HG03039 (cell line): ENCODE measurements at regions not wholly inside any gene's neighbourhood (a gene's known extent, or its start where the extent isn't known, plus 50 kb on each side); places are given as distances from the start of the nearest gene placed in this dataset.

Experiments
- ATAC-seq: cut with Tn5 transposase; IDR thresholded peaks from one replicate; pipeline ENCODE4 v1.9.1; 2021; ENCODE audit warnings: mild to moderate bottlenecking, moderate library complexity; ENCODE audit not compliant: unreplicated experiment

DNA sequence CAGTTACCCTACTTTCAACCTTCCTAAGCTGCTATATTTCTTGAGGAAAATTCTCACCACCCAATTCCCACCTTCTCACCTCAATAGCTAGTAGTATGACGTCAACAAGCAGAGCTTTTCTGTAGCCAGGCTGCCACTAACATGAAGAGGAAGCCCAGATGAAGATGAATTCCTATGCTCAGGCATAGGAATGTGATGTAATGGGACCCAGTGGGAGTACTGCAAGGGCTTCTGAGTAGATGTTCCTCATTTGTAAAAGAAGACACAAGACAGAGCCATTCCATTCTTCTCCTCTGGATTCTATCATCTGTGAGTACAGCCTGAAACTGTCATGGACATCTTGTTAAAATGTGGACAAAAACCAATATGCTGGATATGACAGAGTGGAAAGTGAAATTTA lies 81.6 kb upstream of the KLF3 start:
- ATAC-seq: no peak

DNA sequence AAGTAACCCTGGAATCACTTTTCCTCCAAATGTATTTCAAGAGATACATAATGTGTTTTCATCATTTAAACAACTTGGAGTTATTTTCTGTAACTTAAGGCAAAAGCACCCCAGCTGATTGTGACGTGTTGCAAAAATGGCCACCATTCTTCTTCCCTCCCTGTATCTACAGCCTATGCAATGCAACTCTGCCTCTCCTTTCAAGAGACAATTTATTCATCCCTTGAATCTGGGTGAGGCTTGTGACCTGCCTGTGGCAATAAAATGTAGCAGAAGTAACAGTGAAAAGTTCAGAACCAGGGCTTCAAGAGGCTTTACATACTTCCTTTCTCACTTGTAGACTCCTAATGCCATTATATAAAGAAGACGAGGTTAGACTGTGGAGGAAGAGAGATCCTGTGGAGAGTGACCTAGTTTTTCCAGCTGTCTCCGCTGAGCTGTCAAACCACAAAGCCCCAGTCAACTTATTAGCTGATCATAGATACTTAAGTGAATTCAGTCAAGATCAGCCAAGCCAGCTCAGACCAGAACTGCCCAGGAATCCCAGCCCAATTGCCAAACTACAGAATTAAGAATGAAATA lies 81.0 kb upstream of the KLF3 start:
- no peak for ATAC-seq

DNA sequence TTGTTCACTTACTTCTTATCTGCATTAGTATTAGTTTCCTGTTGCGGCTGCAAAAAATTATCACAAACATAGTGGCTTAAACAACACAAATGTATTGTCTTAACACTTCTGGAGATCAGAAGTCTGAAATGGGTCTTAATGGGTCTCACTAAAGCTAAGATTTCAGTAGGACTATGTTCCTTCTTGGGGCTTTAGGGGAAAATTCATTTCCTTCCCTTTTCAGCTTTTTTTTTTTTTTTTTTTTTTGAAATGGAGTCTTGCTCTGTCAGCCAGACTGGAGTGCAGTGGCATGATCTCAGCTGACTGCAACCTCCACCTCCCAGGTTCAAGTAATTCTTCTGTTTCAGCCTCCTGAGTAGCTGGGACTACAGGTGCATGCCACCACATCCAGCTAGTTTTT lies 78.1 kb upstream of the KLF3 start:
- no peak for ATAC-seq

DNA sequence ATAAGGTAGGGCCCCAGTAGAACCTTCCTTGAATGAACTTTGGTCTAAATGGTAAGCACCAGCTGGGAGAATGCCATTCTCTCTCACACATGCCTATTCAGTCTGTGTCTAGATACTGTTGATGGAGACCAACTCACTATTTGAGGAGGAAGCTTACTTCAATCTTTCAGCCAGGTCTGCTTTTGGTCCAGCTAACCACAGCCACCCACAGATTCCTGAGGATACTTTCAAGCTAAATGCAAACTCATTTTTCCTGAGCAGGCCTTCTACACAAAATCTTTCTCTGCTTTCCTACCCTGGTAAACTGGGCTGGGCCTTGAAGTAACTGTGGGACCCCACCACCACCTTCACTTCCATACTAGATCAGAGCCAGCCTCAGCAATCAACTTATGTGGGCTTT lies 76.9 kb upstream of the KLF3 start:
- no peak for ATAC-seq

DNA sequence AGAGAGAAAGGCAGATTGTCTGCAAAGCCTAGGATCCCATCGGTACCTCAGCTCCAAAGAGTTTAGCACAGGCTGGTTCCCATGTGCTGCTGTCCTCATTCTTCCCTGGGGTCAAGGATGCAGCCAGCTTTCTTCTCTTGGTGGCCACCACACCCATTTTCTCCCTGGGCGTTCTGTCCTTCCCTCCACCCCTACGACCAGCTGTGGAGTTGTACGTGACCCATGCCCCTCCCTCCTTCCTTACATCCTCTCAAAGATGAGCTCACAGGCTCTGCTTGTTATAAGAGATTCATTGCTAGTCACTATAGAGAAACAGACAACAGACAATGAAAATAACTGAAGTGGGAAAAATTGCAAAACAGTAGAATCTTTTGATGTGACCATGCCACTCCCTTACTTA lies 74.0 kb upstream of the KLF3 start:
- no peak for ATAC-seq

DNA sequence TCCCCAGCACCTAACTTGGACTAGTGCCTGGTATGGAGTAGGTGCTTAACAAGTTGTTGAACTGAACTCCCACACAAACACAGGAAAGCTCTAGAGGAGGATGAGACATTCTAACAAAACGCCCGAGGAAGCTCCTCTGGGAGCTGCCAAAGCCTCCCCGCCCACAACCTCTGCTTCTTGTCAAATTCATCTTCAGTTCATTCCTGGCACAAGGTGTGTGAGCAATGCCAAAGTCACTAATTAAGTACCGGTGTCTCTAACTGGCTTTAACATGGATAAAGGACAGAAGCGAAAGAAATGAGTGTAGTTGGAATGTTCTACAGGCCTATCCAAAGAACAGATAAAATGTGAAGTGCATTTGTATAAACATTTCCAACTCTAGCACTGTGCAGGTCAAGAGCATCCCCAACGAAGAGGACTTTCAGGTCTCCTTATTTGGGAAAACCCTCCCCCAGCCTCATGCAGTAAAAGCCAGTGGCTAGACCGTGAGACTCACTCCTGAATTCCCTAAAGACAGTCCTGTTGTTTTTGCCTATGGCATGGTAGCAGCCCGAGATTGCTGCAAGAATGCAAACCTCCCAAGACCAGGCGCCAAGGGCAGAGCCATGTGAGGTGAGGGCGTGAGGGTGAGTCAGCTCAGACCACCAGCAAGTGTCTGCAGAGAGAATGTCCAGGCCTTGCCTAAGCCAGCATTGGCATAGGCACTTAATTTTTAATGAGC lies 72.2 kb upstream of the KLF3 start:
- ATAC-seq: no peak

DNA sequence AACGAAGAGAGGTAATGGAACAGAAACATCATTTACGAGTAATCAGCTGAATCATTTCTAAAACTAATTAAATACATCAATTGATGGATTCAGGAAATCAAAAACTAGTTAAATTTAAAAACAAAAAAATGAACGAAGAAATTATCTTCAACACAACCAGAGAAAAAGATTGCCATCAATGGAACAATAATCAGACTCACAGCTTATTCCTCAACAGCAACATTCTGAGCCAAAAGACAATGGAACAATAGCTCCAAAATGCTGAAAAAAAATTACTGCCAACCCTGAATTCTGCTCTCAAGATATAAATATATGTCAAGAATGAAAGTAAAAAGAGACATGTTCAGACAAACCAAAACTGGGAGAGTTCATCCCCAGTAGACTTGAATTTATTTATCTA lies 65.5 kb upstream of the KLF3 start:
- no peak for ATAC-seq

DNA sequence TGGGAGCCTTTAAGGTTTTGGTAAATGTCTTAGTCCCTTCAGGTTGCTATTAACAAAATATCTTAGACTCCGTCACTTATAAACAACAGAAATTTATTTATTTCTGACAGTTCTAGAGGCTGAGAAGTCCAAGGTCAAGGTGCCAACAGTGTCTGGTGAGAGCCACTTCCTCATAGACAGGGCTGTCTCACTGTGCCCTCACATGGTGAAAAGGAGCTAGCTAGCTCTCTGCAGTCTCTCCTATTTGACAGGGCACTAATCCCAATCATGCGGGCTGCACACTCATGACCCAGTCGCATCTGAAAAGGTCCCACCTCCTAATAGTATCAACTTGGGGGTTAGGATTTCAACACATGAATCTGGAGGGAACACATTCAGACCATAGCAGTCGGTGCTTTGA lies 63.4 kb upstream of the KLF3 start:
- ATAC-seq: no peak

DNA sequence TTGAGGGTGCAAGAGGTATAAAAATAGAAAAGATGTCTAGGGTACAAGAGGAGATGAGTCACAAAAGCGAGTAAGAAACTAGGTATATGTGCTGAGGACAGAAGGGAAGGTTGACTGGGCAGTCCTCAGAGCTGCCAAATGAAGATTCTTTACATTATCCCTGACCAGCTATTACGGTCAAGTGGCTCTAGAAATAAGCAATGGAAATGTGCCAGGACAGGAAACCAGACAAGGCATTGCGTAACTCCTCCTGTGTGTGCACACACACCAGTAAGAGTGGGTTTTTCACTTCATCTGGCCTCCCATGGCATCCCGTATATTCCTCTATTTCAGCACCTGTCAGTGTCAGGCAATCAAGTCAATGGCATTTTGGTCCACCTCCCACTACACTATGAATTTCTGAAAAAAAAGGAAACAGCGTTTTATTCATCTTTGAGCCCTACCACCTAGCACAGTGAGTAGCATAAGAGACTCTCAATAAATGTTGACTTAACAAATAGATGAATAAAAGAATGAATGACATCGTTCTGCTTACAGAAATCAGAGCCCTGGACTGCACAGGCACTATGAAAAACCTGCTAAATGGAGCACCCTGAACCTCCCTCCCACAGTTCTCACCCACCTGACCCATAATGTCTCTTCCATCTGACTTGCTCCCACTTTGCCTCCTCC lies 62.6 kb upstream of the KLF3 start:
- ATAC-seq: no peak

DNA sequence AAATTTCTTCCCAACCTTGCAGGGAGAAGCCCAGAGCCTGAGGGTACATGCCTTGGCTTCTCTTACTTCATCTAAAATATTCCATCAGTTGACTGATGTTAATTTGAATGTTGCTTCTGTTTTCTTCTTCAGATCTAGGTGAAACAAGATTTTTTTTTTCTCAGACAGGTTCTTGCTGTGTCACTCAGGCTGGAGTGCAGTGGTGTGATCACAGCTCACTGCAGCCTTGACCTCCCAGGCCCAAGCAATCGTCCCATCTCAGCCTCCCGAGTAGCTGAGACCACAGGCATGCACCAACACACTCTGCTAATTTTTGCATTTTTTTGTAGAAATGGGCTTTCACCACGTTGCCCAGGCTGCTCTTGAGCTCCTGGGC lies 62.1 kb upstream of the KLF3 start:
- no peak for ATAC-seq

DNA sequence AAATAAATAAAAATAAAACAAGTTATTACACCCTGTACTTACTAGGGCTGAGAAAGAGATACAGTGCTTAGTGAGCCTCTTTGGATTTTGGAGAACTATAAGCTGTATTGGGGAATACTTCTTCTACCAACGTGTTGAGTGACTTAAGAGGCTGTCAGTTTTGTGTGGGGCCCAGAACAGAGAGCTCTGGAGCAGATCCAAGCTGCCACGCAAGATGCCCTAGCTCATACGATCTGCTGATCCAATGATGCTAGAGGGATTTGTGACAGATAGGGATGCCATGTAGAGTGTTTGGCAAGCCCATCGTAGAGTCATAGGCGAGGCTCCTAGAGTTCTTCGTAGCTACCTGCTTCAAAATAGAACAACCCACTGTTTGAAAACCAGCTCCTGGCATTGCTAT lies 60.3 kb upstream of the KLF3 start:
- ATAC-seq: no peak

DNA sequence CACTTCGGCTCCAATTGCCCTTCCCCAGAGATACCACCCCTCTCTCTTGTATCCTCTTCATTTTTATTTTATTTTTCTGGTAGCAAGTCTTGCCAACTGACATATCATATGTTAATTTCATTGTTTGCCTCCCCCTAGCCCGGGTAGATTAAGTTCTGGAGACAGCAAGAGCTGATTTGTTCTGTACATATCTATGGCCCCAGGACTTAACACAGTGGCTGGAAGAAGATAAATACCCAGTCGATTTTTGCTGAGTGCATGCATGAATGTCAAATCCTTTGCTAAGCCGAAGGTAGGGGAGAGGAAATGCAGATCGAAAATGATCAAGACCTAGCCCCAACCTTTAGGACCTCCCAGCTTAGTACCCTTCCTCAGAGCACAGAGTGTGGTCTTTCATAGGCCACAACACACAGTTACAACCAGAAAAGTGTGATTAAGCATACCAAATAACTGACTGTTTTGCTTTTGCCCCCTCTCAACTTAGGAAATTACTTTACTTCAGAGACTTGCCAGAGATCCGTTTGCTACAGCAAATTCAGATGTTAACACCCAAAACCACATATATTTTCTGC lies 58.7 kb upstream of the KLF3 start:
- no peak for ATAC-seq

DNA sequence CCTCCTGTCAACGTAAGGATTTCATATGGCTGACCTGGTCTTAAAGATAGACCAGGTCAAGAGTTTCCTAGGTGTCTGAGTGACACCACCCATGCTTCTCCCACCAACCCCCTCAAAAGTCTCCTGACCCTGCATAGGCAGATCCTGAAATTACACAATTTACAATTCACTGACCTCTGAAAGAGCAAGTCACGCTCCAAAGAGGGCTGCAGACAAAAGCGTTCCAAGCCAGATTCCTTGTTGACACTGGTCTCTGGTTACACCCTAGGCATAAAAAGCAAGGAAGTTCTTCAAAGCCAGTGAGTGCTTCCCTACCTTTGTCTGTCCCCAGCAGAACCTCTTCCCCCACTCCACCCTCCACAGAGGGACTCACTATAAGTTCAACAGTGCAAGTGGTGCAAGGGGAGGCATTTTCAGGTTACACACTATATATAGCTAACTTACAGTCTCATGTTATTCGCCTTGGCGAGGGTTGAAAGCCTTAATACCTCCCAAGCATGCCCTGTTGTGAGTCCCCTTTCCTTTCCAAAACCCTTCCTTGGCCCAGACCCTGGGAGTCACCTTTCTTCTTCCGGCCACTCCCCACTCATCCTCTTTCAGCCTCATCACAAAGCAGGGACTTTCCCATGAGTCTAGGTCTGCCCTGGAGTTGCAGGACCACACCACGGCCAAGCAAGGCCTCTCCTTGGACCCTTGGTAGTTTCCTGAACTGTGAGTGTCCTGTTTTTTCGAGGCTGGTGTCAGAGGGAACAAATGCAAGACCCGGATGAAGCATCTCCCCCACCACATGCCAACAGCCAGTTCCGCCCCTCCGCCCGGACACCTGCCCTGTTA lies 58.0 kb upstream of the KLF3 start:
- no peak for ATAC-seq

DNA sequence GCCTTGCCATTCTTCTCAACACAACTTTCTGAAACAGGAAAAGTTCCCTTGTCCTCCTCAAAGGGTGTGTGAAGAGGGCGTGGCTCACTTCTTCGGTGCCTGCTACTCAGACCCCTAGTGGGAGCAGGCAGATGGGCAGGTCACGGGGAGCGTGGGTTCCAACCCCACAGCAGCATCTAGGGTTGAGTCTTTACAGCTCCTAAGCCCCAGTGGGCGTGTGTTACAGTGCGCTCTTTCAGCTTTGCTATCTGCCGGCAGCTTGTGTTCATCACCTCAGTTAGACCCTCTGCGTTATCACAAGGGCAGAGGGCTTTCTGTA lies 57.5 kb upstream of the KLF3 start:
- ATAC-seq: no peak

DNA sequence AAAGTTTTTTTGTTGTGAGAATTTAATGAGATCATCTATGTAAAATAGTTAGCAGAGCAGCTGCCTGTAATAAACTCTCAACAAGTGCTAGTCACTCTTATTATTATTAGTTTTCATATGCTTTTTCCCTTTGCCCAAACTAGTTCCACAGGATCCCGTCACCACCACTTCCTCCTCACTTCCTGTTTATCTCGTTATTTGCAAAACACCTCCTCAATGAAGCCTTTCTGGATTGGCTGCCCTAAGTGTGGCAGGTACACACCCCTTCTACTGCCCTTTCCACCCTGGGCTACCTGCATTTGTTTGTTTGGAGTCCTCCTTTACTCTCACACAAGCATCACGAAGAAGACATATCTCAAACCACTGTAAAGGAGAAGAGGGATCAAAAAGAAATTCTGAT lies 54.4 kb upstream of the KLF3 start:
- no peak for ATAC-seq

DNA sequence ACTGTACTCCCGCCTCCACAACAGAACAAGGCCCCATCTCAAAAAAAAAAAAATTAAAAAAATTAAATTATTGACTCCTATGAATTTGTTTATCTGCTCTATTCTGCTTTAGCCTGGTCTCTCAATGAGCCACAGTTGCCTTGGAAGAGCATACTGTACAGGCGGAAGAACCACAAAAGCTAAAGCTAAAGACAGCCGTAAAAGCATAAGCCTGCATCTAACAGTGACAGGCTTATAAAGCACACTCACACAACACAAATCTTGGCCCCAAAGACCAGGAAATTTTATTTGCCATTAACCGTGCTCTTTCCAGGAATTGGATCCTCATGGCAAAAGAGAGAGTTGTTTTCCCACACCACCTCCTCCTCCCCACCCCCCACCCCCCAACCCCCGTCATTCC lies 53.5 kb upstream of the KLF3 start:
- ATAC-seq: no peak

DNA sequence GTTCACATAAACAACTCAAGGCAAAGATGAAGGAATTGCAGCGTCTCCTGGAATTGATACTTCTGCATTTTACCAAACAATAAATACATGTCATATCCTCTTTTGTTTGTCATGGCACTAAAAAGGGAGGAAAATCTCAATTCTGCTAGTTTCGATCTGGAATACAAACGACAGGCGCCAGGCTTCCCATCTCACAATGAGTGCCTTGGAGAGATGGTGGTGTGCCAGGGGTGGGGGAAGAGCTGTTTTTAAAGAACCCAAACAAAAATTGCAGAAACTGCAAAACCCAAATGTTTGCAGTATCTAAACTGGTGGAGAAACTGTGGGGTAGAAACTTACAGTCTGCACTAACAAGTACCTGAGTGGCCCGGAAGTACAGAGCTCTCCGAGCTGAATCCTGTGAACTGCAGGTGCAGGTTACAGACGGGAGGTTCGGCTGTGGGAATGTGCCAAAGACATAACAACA lies 53.0 kb upstream of the KLF3 start:
- ATAC-seq: no peak

DNA sequence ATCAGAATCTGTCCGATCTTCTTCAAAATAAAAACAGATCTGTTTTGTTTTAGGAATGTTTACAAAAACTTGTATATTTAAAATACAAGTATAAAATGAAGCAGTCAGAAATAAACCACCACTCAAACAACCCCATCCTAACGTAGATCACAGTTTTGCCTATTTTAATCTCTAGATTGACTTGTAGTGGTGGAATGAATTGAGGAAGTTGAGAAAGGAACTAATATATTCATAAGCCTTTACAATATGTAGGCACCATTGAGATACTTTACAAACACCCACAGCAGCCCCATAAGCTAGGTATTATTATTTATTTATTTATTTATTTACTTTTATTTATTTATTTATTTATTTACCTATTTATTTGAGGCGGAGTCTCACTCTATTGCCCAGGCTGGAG lies 52.3 kb upstream of the KLF3 start:
- ATAC-seq: no peak

DNA sequence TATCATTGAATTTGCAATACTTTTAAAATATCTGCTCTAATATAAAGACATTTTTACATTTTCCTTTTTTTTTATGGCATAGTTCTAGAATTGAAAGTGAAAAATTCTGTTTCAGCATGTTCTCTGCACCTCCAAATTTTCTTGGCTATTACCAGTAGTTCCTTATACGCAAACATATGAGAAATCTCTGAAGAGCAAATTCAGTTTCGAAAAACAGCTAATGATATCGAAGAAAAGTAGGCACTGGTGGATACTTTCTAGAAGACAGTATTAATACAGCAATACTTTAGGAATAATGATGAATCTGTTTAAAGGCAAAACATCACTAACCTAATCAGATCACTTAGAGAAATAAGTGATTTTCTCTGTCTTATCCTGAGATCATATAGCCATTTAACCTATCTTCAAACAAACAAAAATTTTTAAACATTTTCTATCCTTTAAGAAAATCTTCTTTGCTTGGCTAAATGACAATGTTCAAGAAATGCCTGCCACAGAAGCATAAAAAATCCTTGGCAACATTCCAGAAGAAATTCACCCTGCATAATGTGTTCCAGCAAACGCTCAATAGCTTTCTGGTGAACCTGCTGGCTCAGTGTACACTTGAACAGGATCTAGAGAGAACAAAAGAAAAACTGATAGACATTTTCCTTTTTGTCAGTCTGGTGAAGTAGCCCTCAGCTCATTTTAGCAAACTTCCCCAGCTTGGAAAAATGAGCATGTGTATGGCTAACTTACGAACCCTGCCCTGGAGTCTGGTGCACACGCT lies 51.2 kb upstream of the KLF3 start:
- ATAC-seq: no peak
